ENCODE measurements at regions not wholly inside any gene's neighbourhood (a gene's known extent, or its start where the extent isn't known, plus 50 kb on each side); places are given as distances from the start of the nearest gene placed in this dataset.

- no peak for TF ChIP-seq CTCF (IDR thresholded peaks at IDR 0.05)
- no peak for TF ChIP-seq POLR2A (IDR thresholded peaks at IDR 0.05)
Measured at GRCh38 chr12:112591488-112591887, 172.7 kb downstream of the PTPN11 start.
